ENCODE measurements at regions not wholly inside any gene's neighbourhood (a gene's known extent, or its start where the extent isn't known, plus 50 kb on each side); places are given as distances from the start of the nearest gene placed in this dataset.

DNA sequence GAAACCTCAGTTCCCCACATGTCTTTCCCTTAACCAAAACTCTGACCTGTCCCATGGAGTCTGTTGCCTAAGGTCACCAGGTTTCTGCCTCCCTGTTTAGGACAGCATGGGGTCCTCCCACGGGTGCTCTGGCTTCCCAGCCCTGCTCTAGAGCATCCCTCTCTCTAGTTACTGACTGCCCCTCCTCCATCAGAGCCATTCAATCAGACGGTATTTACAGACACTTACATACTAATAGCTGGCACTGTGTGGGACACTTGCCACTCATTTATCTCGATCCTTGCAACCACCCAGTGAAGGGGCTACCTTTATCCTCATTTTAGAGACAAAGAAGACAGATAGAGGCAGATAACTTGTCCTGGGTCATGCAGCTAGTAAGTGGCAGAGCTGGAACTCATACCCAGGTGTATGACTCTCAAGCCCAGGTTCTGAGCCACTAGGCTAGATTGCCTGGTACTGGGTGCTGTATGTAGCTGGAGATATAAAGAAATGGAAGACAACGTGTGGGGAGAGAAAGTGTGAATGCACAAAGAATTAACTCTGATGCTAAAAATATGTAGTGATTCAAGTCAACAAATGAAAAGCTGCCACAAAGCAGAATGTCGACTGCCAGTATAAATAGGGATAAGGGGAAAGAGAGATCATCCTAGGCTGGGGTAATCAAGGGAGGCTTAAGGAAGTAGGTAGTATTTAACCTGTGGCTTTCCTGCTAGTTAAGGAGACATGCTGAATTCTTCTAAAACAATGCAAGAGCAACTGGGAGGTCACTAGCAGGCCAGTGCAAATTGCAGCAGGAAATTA, 52.5 kb upstream of the PDE8B start:
- no peak for DNase-seq (ENCODE audit: low spot score)
- TF ChIP-seq, protein P1, sequence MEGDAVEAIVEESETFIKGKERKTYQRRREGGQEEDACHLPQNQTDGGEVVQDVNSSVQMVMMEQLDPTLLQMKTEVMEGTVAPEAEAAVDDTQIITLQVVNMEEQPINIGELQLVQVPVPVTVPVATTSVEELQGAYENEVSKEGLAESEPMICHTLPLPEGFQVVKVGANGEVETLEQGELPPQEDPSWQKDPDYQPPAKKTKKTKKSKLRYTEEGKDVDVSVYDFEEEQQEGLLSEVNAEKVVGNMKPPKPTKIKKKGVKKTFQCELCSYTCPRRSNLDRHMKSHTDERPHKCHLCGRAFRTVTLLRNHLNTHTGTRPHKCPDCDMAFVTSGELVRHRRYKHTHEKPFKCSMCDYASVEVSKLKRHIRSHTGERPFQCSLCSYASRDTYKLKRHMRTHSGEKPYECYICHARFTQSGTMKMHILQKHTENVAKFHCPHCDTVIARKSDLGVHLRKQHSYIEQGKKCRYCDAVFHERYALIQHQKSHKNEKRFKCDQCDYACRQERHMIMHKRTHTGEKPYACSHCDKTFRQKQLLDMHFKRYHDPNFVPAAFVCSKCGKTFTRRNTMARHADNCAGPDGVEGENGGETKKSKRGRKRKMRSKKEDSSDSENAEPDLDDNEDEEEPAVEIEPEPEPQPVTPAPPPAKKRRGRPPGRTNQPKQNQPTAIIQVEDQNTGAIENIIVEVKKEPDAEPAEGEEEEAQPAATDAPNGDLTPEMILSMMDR (IDR thresholded peaks at IDR 0.05; ENCODE audit: borderline replicate concordance, control extremely low read depth, extremely low read depth, insufficient read depth, missing control alignments): no peak
- in situ Hi-C loops (cut with MboI; ENCODE audit: low sequenced_read_pairs, unreplicated experiment): loop anchor here (25.0 kb wide), 1 partner anchor 1104 kb away; no protein-coding TSS in a partner anchor

DNA sequence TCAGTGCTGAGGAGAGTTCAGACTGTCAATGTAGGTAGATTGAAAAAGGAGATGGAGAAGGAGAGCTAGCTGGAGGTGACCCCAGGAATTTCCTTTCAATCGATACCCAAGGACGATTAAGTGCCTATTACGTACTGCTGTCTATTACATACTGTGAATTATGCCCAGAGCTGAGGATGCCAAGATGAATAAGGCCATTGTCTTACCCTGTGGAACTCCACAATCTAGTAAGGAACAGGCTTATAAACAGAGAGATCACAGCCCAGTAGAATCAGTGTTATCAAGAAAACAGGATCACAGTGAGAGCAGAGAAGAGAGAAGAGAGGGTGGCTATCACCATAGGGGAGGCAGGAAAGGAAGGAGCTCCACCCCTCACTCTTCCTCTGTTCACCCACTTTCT, 54.1 kb upstream of the PDE8B start:
- TF ChIP-seq, protein P1 (IDR thresholded peaks at IDR 0.05; ENCODE audit: borderline replicate concordance, control extremely low read depth, extremely low read depth, insufficient read depth, missing control alignments): no peak
- DNase-seq (ENCODE audit: low spot score): no peak

DNA sequence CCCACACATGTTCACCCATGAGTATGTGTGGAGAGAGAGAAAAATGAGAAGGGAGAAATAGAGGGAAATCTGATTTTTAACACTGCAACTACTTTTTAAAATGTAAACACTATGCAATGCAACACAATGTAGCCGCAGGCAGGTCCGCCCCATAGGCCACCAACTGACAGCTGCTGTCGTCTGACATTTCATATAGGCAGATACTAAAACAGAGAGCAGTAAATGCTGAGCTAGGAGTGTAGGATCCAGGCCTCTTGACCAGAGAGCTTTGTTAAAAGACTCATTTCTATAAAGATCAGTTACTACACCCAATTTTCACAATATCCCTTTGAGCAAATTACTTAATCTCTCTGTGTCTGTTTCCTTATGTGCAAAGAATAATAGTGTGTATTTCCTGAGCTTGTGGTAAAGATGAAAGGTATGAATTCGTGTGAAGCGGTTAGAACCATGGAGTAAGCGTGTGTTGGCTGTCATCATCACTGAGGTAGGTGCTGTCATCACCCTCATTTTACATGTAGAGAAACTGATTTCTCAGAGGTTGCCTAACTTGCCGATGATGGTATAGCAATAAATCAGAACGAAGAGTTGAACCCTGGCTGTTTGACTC, 55.2 kb upstream of the PDE8B start:
- DNase-seq (ENCODE audit: low spot score): no peak
- TF ChIP-seq, protein P1 (IDR thresholded peaks at IDR 0.05; ENCODE audit: borderline replicate concordance, control extremely low read depth, extremely low read depth, insufficient read depth, missing control alignments): no peak
- in situ Hi-C loops (cut with MboI; ENCODE audit: low sequenced_read_pairs, unreplicated experiment): loop anchor here (25.0 kb wide), 1 partner anchor 1107 kb away; no protein-coding TSS in a partner anchor

More for the DNA sequence above, 54.1 kb upstream of the PDE8B start:
- in situ Hi-C loops (cut with MboI; ENCODE audit: low sequenced_read_pairs, unreplicated experiment): loop anchor here (25.0 kb wide), 1 partner anchor 1106 kb away; no protein-coding TSS in a partner anchor

DNA sequence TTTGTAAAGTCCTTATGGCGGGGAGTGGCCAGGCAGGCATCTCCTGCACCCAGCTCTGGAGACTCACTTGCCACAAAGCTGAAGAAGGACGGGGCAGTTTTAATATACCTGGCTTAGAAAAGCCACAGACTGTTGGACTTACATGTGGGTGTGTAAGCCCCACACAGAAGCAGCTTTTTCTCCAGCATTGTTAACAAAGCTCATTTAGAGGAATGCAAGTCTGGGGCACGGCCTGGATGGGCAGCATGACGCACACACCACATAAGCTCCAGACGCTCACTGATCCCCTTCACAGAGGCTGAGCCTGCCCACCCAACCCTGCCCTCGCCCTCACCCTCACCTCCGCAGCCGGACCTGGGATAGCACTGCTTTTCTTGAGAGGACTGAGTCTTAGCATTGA, 58.0 kb upstream of the PDE8B start:
- in situ Hi-C loops (cut with MboI; ENCODE audit: low sequenced_read_pairs, unreplicated experiment): loop anchor here (25.0 kb wide), 1 partner anchor 1110 kb away; no protein-coding TSS in a partner anchor
- DNase-seq (ENCODE audit: low spot score): no peak
- TF ChIP-seq, protein P1 (IDR thresholded peaks at IDR 0.05; ENCODE audit: borderline replicate concordance, control extremely low read depth, extremely low read depth, insufficient read depth, missing control alignments): no peak

DNA sequence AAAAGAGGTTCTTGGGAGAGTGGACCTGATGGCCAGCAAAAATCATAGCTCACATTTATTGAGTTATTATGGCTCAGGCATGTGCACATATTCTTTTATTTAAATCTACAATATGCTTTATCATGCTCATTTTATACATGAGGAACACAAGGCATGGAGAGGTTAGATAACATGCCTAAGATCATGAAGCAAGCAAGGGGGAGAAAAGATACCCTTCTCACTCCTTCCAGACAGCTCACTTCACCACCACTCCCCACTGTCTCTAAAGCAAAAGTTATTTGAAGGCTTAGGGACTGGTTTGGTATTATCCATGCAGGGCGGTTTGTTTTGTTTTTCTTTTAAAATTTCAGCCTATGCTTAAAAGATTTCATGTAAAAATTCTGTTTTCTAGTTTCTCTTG, 59.0 kb upstream of the PDE8B start:
- no peak for DNase-seq (ENCODE audit: low spot score)
- TF ChIP-seq, protein P1 (IDR thresholded peaks at IDR 0.05; ENCODE audit: borderline replicate concordance, control extremely low read depth, extremely low read depth, insufficient read depth, missing control alignments): no peak
- in situ Hi-C loops (cut with MboI; ENCODE audit: low sequenced_read_pairs, unreplicated experiment): loop anchor here (25.0 kb wide), 1 partner anchor 1111 kb away; no protein-coding TSS in a partner anchor

DNA sequence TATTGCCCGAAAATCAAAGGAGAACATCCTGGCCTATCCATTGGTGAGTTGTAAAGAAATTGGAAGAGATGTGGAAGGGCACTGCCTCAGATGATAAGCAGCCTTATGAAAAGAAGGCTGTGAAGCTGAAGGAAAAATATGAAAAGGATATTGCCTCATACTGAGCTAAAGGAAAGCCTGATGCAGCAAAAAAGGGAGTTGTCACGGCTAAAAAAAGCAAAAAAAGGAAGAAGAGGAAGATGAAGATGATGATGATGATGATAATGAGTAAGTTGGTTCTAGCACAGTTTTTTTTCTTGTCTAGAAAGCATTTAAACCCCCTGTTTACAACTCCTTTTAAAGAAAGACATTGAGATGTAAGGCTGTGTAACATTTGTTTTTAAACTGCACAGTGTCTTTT, 59.8 kb upstream of the ZBED3 start:
- in situ Hi-C loops (cut with MboI; ENCODE audit: low sequenced_read_pairs, unreplicated experiment): loop anchor here (25.0 kb wide), 1 partner anchor 365 kb away; no protein-coding TSS in a partner anchor
- DNase-seq (ENCODE audit: low spot score): no peak
- TF ChIP-seq, protein P1 (IDR thresholded peaks at IDR 0.05; ENCODE audit: borderline replicate concordance, control extremely low read depth, extremely low read depth, insufficient read depth, missing control alignments): no peak

Data from GM13976 (cell line).